OCI-LY7 (cell line): ENCODE measurements at regions not wholly inside any gene's neighbourhood (a gene's known extent, or its start where the extent isn't known, plus 50 kb on each side); places are given as distances from the start of the nearest gene placed in this dataset.

ENCODE experiments used
- BruUV-seq: library from RNA; stranded (reverse); fragments of 400-500 nt; replicated peaks from 2 replicates; lab custom pipeline; 2021; lab: Mats Ljungman, UMichigan
- CTCF ChIA-PET: fragments of 300-600 bp; sonication (Branson Sonifier 250); formaldehyde crosslinking; loops from one replicate; lab custom pipeline; 2022; ENCODE audit warnings: antibody characterized with exemption; ENCODE audit not compliant: unreplicated experiment; lab: Charles Lee
- POLR2A ChIA-PET: fragments of 300-600 bp; sonication (Branson Sonifier 250); formaldehyde crosslinking; loops from one replicate; lab custom pipeline; 2022; ENCODE audit warnings: antibody characterized with exemption; lab: Charles Lee
- DNase-seq: peaks from one replicate; pipeline ENCODE4 v3.0.0-alpha.2; 2015; ENCODE audit warnings: low spot score
- H2AFZ ChIP-seq: fragments of 200-600 bp; sonication (generic), shearing (Covaris generic); 2 replicates; pipeline ENCODE4 v1.6.1; 2014; ENCODE audit warnings: mild to moderate bottlenecking, antibody characterized with exemption, low read length, moderate library complexity
- H3K27ac ChIP-seq: fragments of 200-600 bp; sonication (generic); 2 replicates; pipeline ENCODE4 v1.5.1; 2014; ENCODE audit warnings: mixed run types, low read depth, mild to moderate bottlenecking, moderate library complexity, low read length, inconsistent platforms; ENCODE audit not compliant: poor library complexity, severe bottlenecking
- H3K36me3 ChIP-seq: fragments of 200-600 bp; sonication (generic); 2 replicates; pipeline ENCODE4 v1.6.1; 2014; ENCODE audit warnings: mild to moderate bottlenecking, antibody characterized with exemption, low read length, moderate library complexity, mixed read lengths; ENCODE audit not compliant: insufficient read depth
- H3K4me1 ChIP-seq: fragments of 200-600 bp; sonication (generic); 2 replicates; pipeline ENCODE4 v1.5.1; 2014; ENCODE audit warnings: mild to moderate bottlenecking, low read length; ENCODE audit not compliant: insufficient read depth, poor library complexity, severe bottlenecking
- H3K4me2 ChIP-seq: fragments of 200-600 bp; sonication (generic); 2 replicates; pipeline ENCODE4 v1.6.1; 2014; ENCODE audit warnings: mild to moderate bottlenecking, low read length
- H3K4me3 ChIP-seq: fragments of 200-600 bp; sonication (generic); 2 replicates; pipeline ENCODE4 v1.5.1; 2014; ENCODE audit warnings: mild to moderate bottlenecking, low read depth, low read length; ENCODE audit not compliant: poor library complexity, severe bottlenecking
- H3K79me2 ChIP-seq: fragments of 200-600 bp; sonication (generic); 2 replicates; pipeline ENCODE4 v1.6.1; 2016; ENCODE audit warnings: low read depth, mild to moderate bottlenecking, low read length, moderate library complexity, mixed read lengths; ENCODE audit not compliant: insufficient read depth
- H3K9me2 ChIP-seq: fragments of 200-600 bp; sonication (generic); 2 replicates; pipeline ENCODE4 v1.6.1; 2016; ENCODE audit warnings: mild to moderate bottlenecking, low read length, mixed read lengths; ENCODE audit not compliant: insufficient read depth
- H3K9me3 ChIP-seq: fragments of 200-600 bp; sonication (generic); 2 replicates; pipeline ENCODE4 v1.6.1; 2014; ENCODE audit warnings: mild to moderate bottlenecking, mixed run types, low read length, mixed read lengths
- H4K20me1 ChIP-seq: fragments of 200-600 bp; sonication (generic); 2 replicates; pipeline ENCODE4 v1.6.1; 2014; ENCODE audit warnings: mild to moderate bottlenecking, antibody characterized with exemption, low read length, moderate library complexity, mixed read lengths; ENCODE audit not compliant: insufficient read depth
- CTCF ChIP-seq: fragments of 200-600 bp; sonication (generic); conservative IDR thresholded peaks from 2 replicates; pipeline ENCODE4 v1.5.1; 2014; ENCODE audit warnings: mild to moderate bottlenecking, antibody characterized with exemption, low read length, moderate library complexity, mixed read lengths
- EZH2phosphoT487 ChIP-seq: fragments of 200-600 bp; sonication (generic); IDR thresholded peaks from 2 replicates; pipeline ENCODE4 v1.6.1; 2018; ENCODE audit warnings: low read depth, borderline replicate concordance, mild to moderate bottlenecking, mixed run types, antibody characterized with exemption, low read length, moderate library complexity, mixed read lengths
- intact Hi-C: fragments of 100-400 bp; cut with micrococcal nuclease; formaldehyde crosslinking; loops from one replicate; pipeline ENCODE4 v1.10.0; 2022; ENCODE audit not compliant: unreplicated experiment

- no peak for DNase-seq
- no peak overlapping the region for H2AFZ ChIP-seq
- TF ChIP-seq EZH2phosphoT487 (no peak), CTCF (no peak)
- no TSS peak for BruUV-seq
- no peak overlapping the region for H3K4me3 ChIP-seq
- CTCF ChIA-PET: no interaction called here
- no peaks in the 10 kb centered on the region for H4K20me1 ChIP-seq
- no peaks in the 10 kb centered on the region for H3K9me3 ChIP-seq
- no peaks in the 10 kb centered on the region for H3K36me3 ChIP-seq
- no peaks in the 10 kb centered on the region for H3K4me1 ChIP-seq
- intact Hi-C loops: no loop called here
- H3K27ac ChIP-seq: no peak overlapping the region
- no peaks in the 10 kb centered on the region for H3K9me2 ChIP-seq
- POLR2A ChIA-PET: interaction anchor here (0.7 to 1.4 kb wide), 2 partner anchors 17 to 160 kb away, joined by 3 to 5 read pairs; no protein-coding TSS in a partner anchor
- no peaks in the 10 kb centered on the region for H3K79me2 ChIP-seq
- H3K4me2 ChIP-seq: no peak overlapping the region
These were observed 461.1 kb upstream of the UBE2E3 start for GRCh38 chr2:180519276-180519675.

GRCh38 chr2:180516232-180516631 lies 464.2 kb upstream of the UBE2E3 start:
- Histone ChIP-seq H2AFZ (no peak overlapping the region), H3K9me3 (no peaks in the 10 kb centered on the region), H3K27ac (no peak overlapping the region), H4K20me1 (no peaks in the 10 kb centered on the region), H3K36me3 (no peaks in the 10 kb centered on the region), H3K79me2 (no peaks in the 10 kb centered on the region), H3K4me2 (no peak overlapping the region), H3K4me3 (no peak overlapping the region), H3K4me1 (no peaks in the 10 kb centered on the region), H3K9me2 (no peaks in the 10 kb centered on the region)
- DNase-seq: no peak
- POLR2A ChIA-PET: no interaction called here
- TF ChIP-seq CTCF: no peak
- TF ChIP-seq EZH2phosphoT487: no peak
- intact Hi-C loops: no loop called here
- CTCF ChIA-PET: no interaction called here
- no TSS peak for BruUV-seq

GRCh38 chr2:180513389-180513788 lies 467.0 kb upstream of the UBE2E3 start:
- TF ChIP-seq EZH2phosphoT487 (no peak), CTCF (no peak)
- H3K36me3 ChIP-seq: no peaks in the 10 kb centered on the region
- intact Hi-C loops: no loop called here
- BruUV-seq: no TSS peak
- H3K4me3 ChIP-seq: no peak overlapping the region
- no peak overlapping the region for H3K4me2 ChIP-seq
- no peak overlapping the region for H3K27ac ChIP-seq
- H3K9me2 ChIP-seq: no peaks in the 10 kb centered on the region
- DNase-seq: no peak
- POLR2A ChIA-PET: interaction anchor here (1.2 kb wide), 1 partner anchor 18 kb away, joined by 3 read pairs; no protein-coding TSS in a partner anchor
- CTCF ChIA-PET: no interaction called here
- no peaks in the 10 kb centered on the region for H3K9me3 ChIP-seq
- no peaks in the 10 kb centered on the region for H4K20me1 ChIP-seq
- no peak overlapping the region for H2AFZ ChIP-seq
- H3K4me1 ChIP-seq: no peaks in the 10 kb centered on the region
- H3K79me2 ChIP-seq: no peaks in the 10 kb centered on the region
